HG03354 (cell line): ENCODE measurements at regions not wholly inside any gene's neighbourhood (a gene's known extent, or its start where the extent isn't known, plus 50 kb on each side); places are given as distances from the start of the nearest gene placed in this dataset.
"Not testable (repeated sequence)": the region's sequence is repeated elsewhere in the genome, so short reads cannot be mapped to it uniquely, and the experiment has no call there.

Source experiments
- ATAC-seq: cut with Tn5 transposase; IDR thresholded peaks from one replicate; pipeline ENCODE4 v1.9.1; 2021; ENCODE audit warnings: mild to moderate bottlenecking; ENCODE audit not compliant: unreplicated experiment, poor library complexity, severe bottlenecking

GRCh38 chr13:72657379-72657778 is 70.0 kb downstream of the MZT1 start:
- ATAC-seq = no peak

- no peak for ATAC-seq
Measured at GRCh38 chr13:72656357-72656756, 71.1 kb downstream of the MZT1 start.

GRCh38 chr13:72653506-72653905 is 73.9 kb downstream of the MZT1 start:
- no peak for ATAC-seq

- ATAC-seq = peak; percentile 46
Measured at GRCh38 chr13:72652681-72653080, 74.7 kb downstream of the MZT1 start.

- no peak for ATAC-seq
Measured at GRCh38 chr13:72651144-72651543, 76.3 kb downstream of the MZT1 start.

GRCh38 chr13:72650051-72650700 is 77.3 kb downstream of the MZT1 start:
- ATAC-seq = no peak

- ATAC-seq = no peak
Measured at GRCh38 chr13:72648513-72649065, 78.8 kb downstream of the MZT1 start.

- ATAC-seq = no peak
Measured at GRCh38 chr13:72647422-72647821, 80.0 kb downstream of the MZT1 start.

GRCh38 chr13:72645521-72645920 is 81.9 kb downstream of the MZT1 start:
- no peak for ATAC-seq

- ATAC-seq = peak; percentile 74
Measured at GRCh38 chr13:72643311-72643989, 84.0 kb downstream of the MZT1 start.

- no peak for ATAC-seq
Measured at GRCh38 chr13:72639377-72639776, 88.1 kb downstream of the MZT1 start.

GRCh38 chr13:72638059-72638815 is 89.2 kb downstream of the MZT1 start:
- no peak for ATAC-seq

GRCh38 chr13:72637561-72637960 is 89.9 kb downstream of the MZT1 start:
- no peak for ATAC-seq

GRCh38 chr13:72634859-72635258 is 92.6 kb downstream of the MZT1 start:
- no peak for ATAC-seq

- ATAC-seq = no peak
Measured at GRCh38 chr13:72622546-72622945, 104.9 kb downstream of the MZT1 start.

- no peak for ATAC-seq
Measured at GRCh38 chr13:72620874-72621273, 106.6 kb downstream of the MZT1 start.

- ATAC-seq = no peak
Measured at GRCh38 chr13:72617951-72618350, 109.5 kb downstream of the MZT1 start.

GRCh38 chr13:72617186-72617585 is 110.2 kb downstream of the MZT1 start:
- ATAC-seq = no peak

GRCh38 chr13:72610251-72610891 is 117.1 kb downstream of the MZT1 start:
- not testable (repeated sequence) for ATAC-seq

GRCh38 chr13:72599178-72599743 is 128.2 kb downstream of the MZT1 start:
- ATAC-seq = no peak
